ENCODE measurements at regions not wholly inside any gene's neighbourhood (a gene's known extent, or its start where the extent isn't known, plus 50 kb on each side); places are given as distances from the start of the nearest gene placed in this dataset.

DNA sequence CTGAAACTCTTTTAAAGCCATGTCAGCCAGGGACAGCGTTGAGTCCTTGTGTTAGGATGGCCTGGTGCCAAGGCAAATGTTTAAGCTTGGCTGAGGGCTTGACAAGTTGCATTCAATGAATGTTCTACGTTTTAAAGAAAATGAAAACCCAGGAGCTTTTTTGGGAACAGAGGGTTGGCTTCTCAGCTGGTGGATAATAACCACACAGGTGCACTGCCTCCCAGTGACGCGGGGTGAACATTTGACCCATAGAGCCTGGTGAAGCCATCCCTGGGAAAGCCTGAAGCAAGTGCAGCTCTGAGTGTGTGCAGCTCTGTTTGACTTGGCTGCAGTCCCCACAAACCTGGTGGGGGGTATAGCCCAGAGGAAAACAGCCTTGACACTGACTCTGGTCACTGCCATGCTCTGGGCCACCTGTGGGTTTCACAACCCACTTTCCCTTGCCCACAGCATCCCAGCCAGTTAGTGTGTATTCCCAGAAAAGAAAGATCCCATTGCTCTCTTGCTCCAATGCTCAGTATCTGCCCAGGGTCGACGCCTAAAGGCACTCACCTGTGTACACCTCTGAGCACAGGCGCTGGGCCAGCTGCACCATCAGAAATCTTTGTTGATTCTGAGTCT, 874.9 kb downstream of the RNF144A start:
- TF ChIP-seq, protein P1, sequence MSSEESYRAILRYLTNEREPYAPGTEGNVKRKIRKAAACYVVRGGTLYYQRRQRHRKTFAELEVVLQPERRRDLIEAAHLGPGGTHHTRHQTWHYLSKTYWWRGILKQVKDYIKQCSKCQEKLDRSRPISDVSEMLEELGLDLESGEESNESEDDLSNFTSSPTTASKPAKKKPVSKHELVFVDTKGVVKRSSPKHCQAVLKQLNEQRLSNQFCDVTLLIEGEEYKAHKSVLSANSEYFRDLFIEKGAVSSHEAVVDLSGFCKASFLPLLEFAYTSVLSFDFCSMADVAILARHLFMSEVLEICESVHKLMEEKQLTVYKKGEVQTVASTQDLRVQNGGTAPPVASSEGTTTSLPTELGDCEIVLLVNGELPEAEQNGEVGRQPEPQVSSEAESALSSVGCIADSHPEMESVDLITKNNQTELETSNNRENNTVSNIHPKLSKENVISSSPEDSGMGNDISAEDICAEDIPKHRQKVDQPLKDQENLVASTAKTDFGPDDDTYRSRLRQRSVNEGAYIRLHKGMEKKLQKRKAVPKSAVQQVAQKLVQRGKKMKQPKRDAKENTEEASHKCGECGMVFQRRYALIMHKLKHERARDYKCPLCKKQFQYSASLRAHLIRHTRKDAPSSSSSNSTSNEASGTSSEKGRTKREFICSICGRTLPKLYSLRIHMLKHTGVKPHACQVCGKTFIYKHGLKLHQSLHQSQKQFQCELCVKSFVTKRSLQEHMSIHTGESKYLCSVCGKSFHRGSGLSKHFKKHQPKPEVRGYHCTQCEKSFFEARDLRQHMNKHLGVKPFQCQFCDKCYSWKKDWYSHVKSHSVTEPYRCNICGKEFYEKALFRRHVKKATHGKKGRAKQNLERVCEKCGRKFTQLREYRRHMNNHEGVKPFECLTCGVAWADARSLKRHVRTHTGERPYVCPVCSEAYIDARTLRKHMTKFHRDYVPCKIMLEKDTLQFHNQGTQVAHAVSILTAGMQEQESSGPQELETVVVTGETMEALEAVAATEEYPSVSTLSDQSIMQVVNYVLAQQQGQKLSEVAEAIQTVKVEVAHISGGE (tag by site-specific recombination; conservative IDR thresholded peaks at IDR 0.05; ENCODE audit: low read depth): no peak
- TF ChIP-seq AEBP2 (tag by site-specific recombination; IDR thresholded peaks at IDR 0.05; ENCODE audit: borderline replicate concordance) (no peak), ZNF423 (tag by site-specific recombination; IDR thresholded peaks at IDR 0.05) (no peak), CTCF (tag by site-specific recombination; IDR thresholded peaks at IDR 0.05) (no peak), ZNF133 (tag by site-specific recombination; IDR thresholded peaks at IDR 0.05) (no peak), ZNF624 (tag by site-specific recombination; IDR thresholded peaks at IDR 0.05) (no peak)
